ENCODE measurements at regions not wholly inside any gene's neighbourhood (a gene's known extent, or its start where the extent isn't known, plus 50 kb on each side); places are given as distances from the start of the nearest gene placed in this dataset.

DNA sequence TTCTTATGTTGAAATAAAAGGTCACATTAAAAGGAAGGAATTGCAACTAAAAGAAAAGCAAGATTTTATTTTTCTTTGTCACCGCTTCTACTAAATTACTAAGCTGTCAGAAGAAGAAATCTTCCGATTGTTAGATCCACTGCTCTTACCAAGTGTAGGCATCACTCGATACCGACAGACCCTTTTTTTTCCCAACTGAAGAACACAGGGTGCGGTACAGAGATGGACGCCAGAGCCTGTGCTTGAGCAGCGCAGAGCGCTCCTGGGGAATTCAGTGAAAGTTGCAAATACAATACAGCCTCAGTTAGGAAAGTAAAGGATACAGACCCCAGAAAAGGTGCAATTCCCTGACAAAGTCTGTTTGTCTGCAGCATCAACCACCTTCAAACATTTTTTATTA lies 94.9 kb upstream of the WDR17 start:
- intact Hi-C loops (cut with DNase I), result no loop called here
- Histone ChIP-seq H3K4me1 (no peaks in the 10 kb centered on the region), H3K9me3 (no peaks in the 10 kb centered on the region), H3K27ac (no peak overlapping the region), H3K36me3 (replicated peaks in 1 of 2; ENCODE audit: insufficient read depth in 1 of 2, low read depth in 2 of 2) (no peaks in the 10 kb centered on the region), H3K27me3 (no peaks in the 10 kb centered on the region), H3K4me3 (no peak overlapping the region)
- TF ChIP-seq, protein P1, sequence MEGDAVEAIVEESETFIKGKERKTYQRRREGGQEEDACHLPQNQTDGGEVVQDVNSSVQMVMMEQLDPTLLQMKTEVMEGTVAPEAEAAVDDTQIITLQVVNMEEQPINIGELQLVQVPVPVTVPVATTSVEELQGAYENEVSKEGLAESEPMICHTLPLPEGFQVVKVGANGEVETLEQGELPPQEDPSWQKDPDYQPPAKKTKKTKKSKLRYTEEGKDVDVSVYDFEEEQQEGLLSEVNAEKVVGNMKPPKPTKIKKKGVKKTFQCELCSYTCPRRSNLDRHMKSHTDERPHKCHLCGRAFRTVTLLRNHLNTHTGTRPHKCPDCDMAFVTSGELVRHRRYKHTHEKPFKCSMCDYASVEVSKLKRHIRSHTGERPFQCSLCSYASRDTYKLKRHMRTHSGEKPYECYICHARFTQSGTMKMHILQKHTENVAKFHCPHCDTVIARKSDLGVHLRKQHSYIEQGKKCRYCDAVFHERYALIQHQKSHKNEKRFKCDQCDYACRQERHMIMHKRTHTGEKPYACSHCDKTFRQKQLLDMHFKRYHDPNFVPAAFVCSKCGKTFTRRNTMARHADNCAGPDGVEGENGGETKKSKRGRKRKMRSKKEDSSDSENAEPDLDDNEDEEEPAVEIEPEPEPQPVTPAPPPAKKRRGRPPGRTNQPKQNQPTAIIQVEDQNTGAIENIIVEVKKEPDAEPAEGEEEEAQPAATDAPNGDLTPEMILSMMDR (IDR thresholded peaks at IDR 0.05), result no peak
- TF ChIP-seq POLR2A (IDR thresholded peaks at IDR 0.05), result no peak
- ATAC-seq, result no peak
- 35 to 47% methylated on average over 8 of the region's 8 CpGs for WGBS, 2 donors
- no peak for DNase-seq

DNA sequence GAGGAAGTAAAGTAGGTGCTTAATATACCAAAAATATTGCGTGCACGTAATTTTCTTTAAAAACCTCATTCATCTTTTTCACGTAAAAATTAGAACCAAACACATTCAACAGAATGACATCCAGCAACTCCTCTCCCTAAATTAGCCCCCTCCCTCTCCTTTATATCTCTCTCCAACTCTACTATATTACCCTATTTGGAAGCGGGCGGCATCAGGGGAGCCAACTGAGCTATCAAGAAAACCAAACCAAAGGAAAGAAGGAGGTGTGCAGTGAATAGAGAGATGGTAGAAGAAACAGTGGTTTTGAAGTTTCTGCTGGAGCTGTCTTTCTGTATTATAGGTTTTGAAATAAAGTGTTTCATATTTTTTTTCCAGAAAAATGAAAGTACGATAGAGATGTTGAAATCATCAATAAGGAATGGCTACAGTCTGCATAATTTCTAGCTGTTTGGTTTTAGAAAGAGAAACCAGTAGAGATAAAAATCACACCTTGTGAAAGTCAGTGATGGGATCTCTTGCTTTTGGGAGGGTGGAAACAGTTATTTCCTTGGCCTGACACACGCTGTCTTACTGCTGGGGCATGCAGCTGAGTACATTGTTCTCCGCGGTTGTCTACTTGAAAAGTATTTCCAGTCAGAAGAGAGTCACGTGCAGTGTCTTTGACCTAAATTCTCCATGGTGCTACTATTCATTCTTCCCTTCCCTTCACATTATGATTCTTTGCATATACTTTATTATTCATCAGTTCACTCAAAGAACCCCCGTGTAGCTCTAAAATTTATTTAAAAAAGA lies 94.1 kb upstream of the WDR17 start:
- DNase-seq, result no peak
- Histone ChIP-seq H3K27me3 (no peaks in the 10 kb centered on the region), H3K4me1 (no peaks in the 10 kb centered on the region), H3K9me3 (no peaks in the 10 kb centered on the region), H3K27ac (no peak overlapping the region), H3K4me3 (no peak overlapping the region), H3K36me3 (replicated peaks in 1 of 2; ENCODE audit: insufficient read depth in 1 of 2, low read depth in 2 of 2) (no peaks in the 10 kb centered on the region)
- no peak for ATAC-seq
- 56 to 63% methylated on average over 11 of the region's 11 CpGs for WGBS, 2 donors
- intact Hi-C loops (cut with DNase I), result no loop called here
- TF ChIP-seq POLR2A (IDR thresholded peaks at IDR 0.05), result no peak
- TF ChIP-seq, protein P1 (IDR thresholded peaks at IDR 0.05), result no peak

DNA sequence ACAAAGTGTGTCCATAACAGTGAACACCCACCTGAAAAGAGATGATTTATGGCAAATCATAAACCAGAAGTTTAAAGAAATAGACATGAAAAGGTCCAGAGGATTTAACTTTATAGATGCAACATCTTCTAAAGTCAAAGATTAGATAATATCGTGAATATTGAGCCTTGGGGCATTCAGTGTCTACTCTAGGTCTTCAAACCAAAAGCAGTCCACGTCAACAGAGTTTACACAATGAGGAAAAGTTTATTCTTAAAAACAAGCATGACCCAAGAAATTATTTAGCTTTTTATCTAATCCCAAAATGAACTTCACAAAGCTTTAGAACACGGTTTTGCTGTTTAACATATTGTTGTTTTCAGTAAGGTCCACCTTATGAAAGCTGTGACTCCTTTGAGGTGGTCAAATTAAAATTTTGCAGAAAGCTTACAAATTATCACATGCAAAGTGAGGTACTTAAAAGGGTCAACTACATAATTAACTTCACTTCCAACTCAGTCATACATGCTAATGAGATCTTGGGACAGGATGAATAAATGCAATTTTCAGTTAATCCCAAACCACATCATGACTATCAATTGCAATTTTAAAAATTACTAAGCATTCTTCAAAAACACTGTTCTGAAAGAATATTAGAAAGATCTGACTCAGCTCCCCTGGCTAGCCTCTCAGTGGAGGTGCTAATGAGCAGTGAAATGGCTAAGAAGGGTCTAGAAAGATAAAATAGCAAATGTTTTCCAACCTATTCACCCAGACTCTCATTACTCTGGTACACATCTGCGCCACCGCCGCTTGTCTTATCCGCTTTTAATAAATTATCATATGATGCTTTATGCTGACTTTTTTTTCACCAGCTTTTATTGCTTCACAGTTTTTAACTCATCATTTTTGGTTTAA lies 92.4 kb upstream of the WDR17 start:
- H3K4me3 ChIP-seq, result no peak overlapping the region
- intact Hi-C loops (cut with DNase I), result no loop called here
- no peaks in the 10 kb centered on the region for H3K4me1 ChIP-seq
- no peaks in the 10 kb centered on the region for H3K9me3 ChIP-seq
- DNase-seq, result no peak
- ATAC-seq, result no peak
- H3K27me3 ChIP-seq, result no peaks in the 10 kb centered on the region
- no peaks in the 10 kb centered on the region for H3K36me3 ChIP-seq (replicated peaks in 1 of 2; ENCODE audit: insufficient read depth in 1 of 2, low read depth in 2 of 2)
- WGBS, 2 donors, result 74 to 79% methylated on average over 7 of the region's 7 CpGs
- TF ChIP-seq, protein P1 (IDR thresholded peaks at IDR 0.05), result no peak
- no peak for TF ChIP-seq POLR2A (IDR thresholded peaks at IDR 0.05)
- no peak overlapping the region for H3K27ac ChIP-seq

DNA sequence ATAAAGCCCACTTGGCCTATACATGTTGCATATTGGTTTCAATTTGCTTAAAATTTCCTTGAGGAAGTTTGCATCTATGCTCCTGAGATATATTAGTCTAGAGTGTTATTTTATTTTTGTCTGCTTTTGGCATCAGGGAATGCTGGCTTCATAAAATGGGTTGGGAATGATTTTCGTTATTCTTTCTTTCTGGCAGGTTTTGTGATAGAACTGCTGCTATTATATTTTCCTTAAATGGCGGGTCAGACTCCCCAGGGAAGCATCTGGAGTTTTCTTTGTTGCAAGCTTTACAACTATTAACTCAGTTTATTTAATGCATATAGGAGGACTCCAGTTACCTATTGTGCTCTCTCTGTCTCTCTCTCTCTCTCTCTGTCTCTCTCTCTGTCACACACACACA lies 82.0 kb upstream of the WDR17 start:
- intact Hi-C loops (cut with DNase I), result no loop called here
- ATAC-seq, result no peak
- no peak for TF ChIP-seq POLR2A (IDR thresholded peaks at IDR 0.05)
- TF ChIP-seq, protein P1 (IDR thresholded peaks at IDR 0.05), result no peak
- H3K36me3 ChIP-seq (replicated peaks in 1 of 2; ENCODE audit: insufficient read depth in 1 of 2, low read depth in 2 of 2), result no peaks in the 10 kb centered on the region
- no peak overlapping the region for H3K4me3 ChIP-seq
- no peak overlapping the region for H3K27ac ChIP-seq
- no peak for DNase-seq
- H3K4me1 ChIP-seq, result no peaks in the 10 kb centered on the region
- 72 to 77% methylated on average over 2 of the region's 2 CpGs for WGBS, 2 donors
- H3K9me3 ChIP-seq, result no peaks in the 10 kb centered on the region
- H3K27me3 ChIP-seq, result no peaks in the 10 kb centered on the region
